IMR-90 (cell line): ENCODE measurements at regions not wholly inside any gene's neighbourhood (a gene's known extent, or its start where the extent isn't known, plus 50 kb on each side); places are given as distances from the start of the nearest gene placed in this dataset.

Experiments used
- ATAC-seq: fragments of 200-7000 bp; cut with Tn5 transposase; 2 replicates; pipeline ENCODE4 v1.9.1; 2020; ENCODE audit warnings: low read depth, mild to moderate bottlenecking, moderate library complexity
- BruUV-seq: library from RNA; stranded (reverse); fragments of 400-500 nt; replicated peaks from 2 replicates; lab custom pipeline; 2021; lab: Mats Ljungman, UMichigan
- CTCF ChIA-PET: fragments of 300-600 bp; formaldehyde crosslinking; extraction: SDS; loops from one replicate; lab custom pipeline; 2021; ENCODE audit warnings: antibody characterized with exemption; lab: Yijun Ruan, JAX
- POLR2A ChIA-PET: fragments of 300-600 bp; sonication (Branson Sonifier 250); formaldehyde crosslinking; loops from one replicate; lab custom pipeline; 2022; ENCODE audit warnings: antibody characterized with exemption; ENCODE audit not compliant: unreplicated experiment; lab: Charles Lee
- DNase-seq: peaks from one replicate; pipeline ENCODE4 v3.0.0; 2013
- H2AFZ ChIP-seq: replicated peaks from 2 replicates; pipeline ENCODE3; 2013; ENCODE audit warnings: low read length, mild to moderate bottlenecking; ENCODE audit not compliant: poor library complexity
- H2AK5ac ChIP-seq: 2 replicates; pipeline ENCODE4 v1.6.1; 2013; ENCODE audit warnings: low read depth, low read length, inconsistent platforms
- H2AK9ac ChIP-seq: replicated peaks from 2 replicates; pipeline ENCODE3; 2013; ENCODE audit warnings: mild to moderate bottlenecking, low read depth, low read length, moderate library complexity; ENCODE audit not compliant: poor library complexity
- H2BK120ac ChIP-seq: 2 replicates; pipeline ENCODE4 v1.6.1; 2013; ENCODE audit warnings: low read depth, low read length, inconsistent platforms
- H2BK15ac ChIP-seq: 3 replicates; pipeline ENCODE4 v1.6.1; 2013; ENCODE audit warnings: low read depth, low read length, inconsistent platforms
- H2BK20ac ChIP-seq: 2 replicates; pipeline ENCODE4 v1.6.1; 2013; ENCODE audit warnings: low read depth, mild to moderate bottlenecking, inconsistent platforms, low read length, moderate library complexity
- H2BK5ac ChIP-seq: 2 replicates; pipeline ENCODE4 v1.6.1; 2013; ENCODE audit warnings: mild to moderate bottlenecking, low read depth, low read length, inconsistent platforms; ENCODE audit not compliant: poor library complexity, severe bottlenecking
- H3K14ac ChIP-seq: replicated peaks from 2 replicates; pipeline ENCODE4 v1.6.1; 2013; ENCODE audit warnings: low read depth, low read length, inconsistent platforms
- H3K18ac ChIP-seq: 2 replicates; pipeline ENCODE4 v1.6.1; 2013; ENCODE audit warnings: low read depth, low read length, control low read depth
- H3K23ac ChIP-seq: 2 replicates; pipeline ENCODE4 v1.6.1; 2013; ENCODE audit warnings: low read depth, low read length, inconsistent platforms
- H3K27ac ChIP-seq: 2 replicates; pipeline ENCODE4 v1.5.1; 2013; ENCODE audit warnings: mild to moderate bottlenecking, control low read depth, low read length; ENCODE audit not compliant: insufficient read depth
- H3K27me3 ChIP-seq: 2 replicates; pipeline ENCODE4 v1.6.1; 2013; ENCODE audit warnings: low read length; ENCODE audit not compliant: control insufficient read depth, insufficient read depth
- H3K36me3 ChIP-seq: 2 replicates; pipeline ENCODE4 v1.6.1; 2013; ENCODE audit warnings: low read length, mixed read lengths; ENCODE audit not compliant: control insufficient read depth, insufficient read depth
- H3K4ac ChIP-seq: 2 replicates; pipeline ENCODE4 v1.6.1; 2013; ENCODE audit warnings: low read depth, low read length, inconsistent platforms
- H3K4me1 ChIP-seq: 2 replicates; pipeline ENCODE4 v1.6.1; 2013; ENCODE audit warnings: low read length, mixed read lengths; ENCODE audit not compliant: control insufficient read depth, insufficient read depth
- H3K4me2 ChIP-seq: 2 replicates; pipeline ENCODE4 v1.6.1; 2013; ENCODE audit warnings: low read depth, mild to moderate bottlenecking, control low read depth, low read length, moderate library complexity
- H3K4me3 ChIP-seq: 2 replicates; pipeline ENCODE4 v1.5.1; 2013; ENCODE audit warnings: low read depth, mild to moderate bottlenecking, control low read depth, low read length, moderate library complexity; ENCODE audit not compliant: insufficient read depth
- H3K56ac ChIP-seq: 2 replicates; pipeline ENCODE4 v1.6.1; 2013; ENCODE audit warnings: low read length, inconsistent platforms; ENCODE audit not compliant: insufficient read depth; ENCODE audit errors: extremely low read depth
- H3K79me1 ChIP-seq, 2 experiments: 2 replicates each; pipeline ENCODE4 v1.6.1; 2013; ENCODE audit warnings: low read length in 2 of 2, inconsistent platforms in 1 of 2, low read depth in 1 of 2
- H3K9ac ChIP-seq: 2 replicates; pipeline ENCODE4 v1.6.1; 2013; ENCODE audit warnings: low read depth, low read length, control low read depth
- H3K9me1 ChIP-seq: 2 replicates; pipeline ENCODE4 v1.6.1; 2013; ENCODE audit warnings: low read length, inconsistent platforms; ENCODE audit not compliant: insufficient read depth
- H3K9me3 ChIP-seq: 2 replicates; pipeline ENCODE4 v1.6.1; 2013; ENCODE audit warnings: low read length; ENCODE audit not compliant: control insufficient read depth, insufficient read depth
- H4K20me1 ChIP-seq: 2 replicates; pipeline ENCODE4 v1.6.1; 2013; ENCODE audit warnings: low read length, inconsistent platforms; ENCODE audit not compliant: insufficient read depth
- H4K5ac ChIP-seq: 2 replicates; pipeline ENCODE4 v1.6.1; 2013; ENCODE audit warnings: mild to moderate bottlenecking, low read depth, low read length, control low read depth
- H4K8ac ChIP-seq, 2 experiments: 2 replicates each; pipeline ENCODE4 v1.6.1; 2013; ENCODE audit warnings: low read depth in 2 of 2, low read length in 2 of 2, control low read depth in 1 of 2, inconsistent platforms in 1 of 2
- H4K91ac ChIP-seq: 2 replicates; pipeline ENCODE4 v1.6.1; 2013; ENCODE audit warnings: low read depth, low read length, inconsistent platforms; ENCODE audit not compliant: insufficient read depth
- BHLHE40 ChIP-seq: fragments of 150-350 bp; IDR thresholded peaks from 2 replicates; pipeline ENCODE4 v1.6.1; 2016; ENCODE audit warnings: mild to moderate bottlenecking, low read depth, low read length
- CEBPB ChIP-seq: IDR thresholded peaks from 2 replicates; pipeline ENCODE4 v1.6.1; 2012; ENCODE audit warnings: low read depth, low read length, improper control_type of control experiment
- CHD1 ChIP-seq: IDR thresholded peaks from 2 replicates; pipeline ENCODE4 v1.6.1; 2012; ENCODE audit warnings: low read depth, low read length, improper control_type of control experiment
- ELK1 ChIP-seq: fragments of 150-350 bp; IDR thresholded peaks from 2 replicates; pipeline ENCODE4 v1.6.1; 2016; ENCODE audit warnings: low read depth, mild to moderate bottlenecking, low read length, moderate library complexity, borderline replicate concordance
- MAFK ChIP-seq: IDR thresholded peaks from 2 replicates; pipeline ENCODE4 v1.6.1; 2012; ENCODE audit warnings: low read depth, low read length, improper control_type of control experiment
- MAZ ChIP-seq: IDR thresholded peaks from 2 replicates; pipeline ENCODE4 v1.6.1; 2012; ENCODE audit warnings: low read depth, mild to moderate bottlenecking, low read length, improper control_type of control experiment, moderate library complexity, borderline replicate concordance
- RFX5 ChIP-seq: IDR thresholded peaks from 2 replicates; pipeline ENCODE4 v1.8.0; 2012; ENCODE audit warnings: low read depth, mild to moderate bottlenecking, low read length, moderate library complexity
- USF2 ChIP-seq: fragments of 150-350 bp; IDR thresholded peaks from 2 replicates; pipeline ENCODE4 v1.6.1; 2017; ENCODE audit warnings: mild to moderate bottlenecking, antibody characterized with exemption, low read length, low read depth
- dilution Hi-C: fragments of 300-500 bp; cut with HindIII; formaldehyde crosslinking; loops from one replicate; pipeline ENCODE4 v1.14.3; 2018; ENCODE audit warnings: low sequenced_read_pairs; ENCODE audit not compliant: unreplicated experiment
- in situ Hi-C: fragments of 300-500 bp; cut with MboI; formaldehyde crosslinking; loops from 3 replicates; pipeline ENCODE4 v1.14.3; 2019; ENCODE audit warnings: low sequenced_read_pairs, inconsistent platforms, mixed read lengths
- intact Hi-C: fragments of 100-400 bp; cut with micrococcal nuclease; formaldehyde crosslinking; loops from 2 replicates; pipeline ENCODE4 v1.10.0; 2022

GRCh38 chr7:125820495-125820894 lies 890.9 kb upstream of the POT1 start:
- ChIA-PET POLR2A (no interaction called here), CTCF (no interaction called here)
- H3K79me1 ChIP-seq, result no peaks in the 10 kb centered on the region
- H2AK9ac ChIP-seq, result no peak overlapping the region
- H4K20me1 ChIP-seq, result no peaks in the 10 kb centered on the region
- H3K4me3 ChIP-seq, result no peak overlapping the region
- dilution Hi-C loops (no loop called here), in situ Hi-C loops (no loop called here), intact Hi-C loops (no loop called here)
- no peak overlapping the region for H3K23ac ChIP-seq
- ATAC-seq, result no peak
- no peak overlapping the region for H3K56ac ChIP-seq
- no peak overlapping the region for H3K9ac ChIP-seq
- no peak for DNase-seq
- no peak overlapping the region for H2BK20ac ChIP-seq
- H4K5ac ChIP-seq, result no peak overlapping the region
- no peaks in the 10 kb centered on the region for H3K4me1 ChIP-seq
- no TSS peak for BruUV-seq
- no peaks in the 10 kb centered on the region for H3K36me3 ChIP-seq
- H3K9me3 ChIP-seq, result peaks cover 6% of the 10 kb centered on the region
- H3K27ac ChIP-seq, result no peak overlapping the region
- H2BK5ac ChIP-seq, result no peak overlapping the region
- H2AFZ ChIP-seq, result no peak overlapping the region
- H3K14ac ChIP-seq, result no peak overlapping the region
- H4K91ac ChIP-seq, result no peak overlapping the region
- no peak overlapping the region for H2AK5ac ChIP-seq
- no peak overlapping the region for H4K8ac ChIP-seq
- H3K4me2 ChIP-seq, result no peak overlapping the region
- TF ChIP-seq MAZ, result no peak
- TF ChIP-seq ELK1, result no peak
- TF ChIP-seq RFX5, result no peak
- TF ChIP-seq USF2, result no peak
- no peak for TF ChIP-seq BHLHE40
- no peak for TF ChIP-seq CHD1
- TF ChIP-seq MAFK, result no peak
- no peak for TF ChIP-seq CEBPB
- H3K9me1 ChIP-seq, result no peaks in the 10 kb centered on the region
- no peaks in the 10 kb centered on the region for H3K27me3 ChIP-seq
- no peak overlapping the region for H2BK120ac ChIP-seq
- H3K18ac ChIP-seq, result no peak overlapping the region
- H3K4ac ChIP-seq, result no peak overlapping the region
- no peak overlapping the region for H2BK15ac ChIP-seq
